Tibial artery (tissue), 4 donors: ENCODE measurements at regions not wholly inside any gene's neighbourhood (a gene's known extent, or its start where the extent isn't known, plus 50 kb on each side); places are given as distances from the start of the nearest gene placed in this dataset.
"Not testable (repeated sequence)": the region's sequence is repeated elsewhere in the genome, so short reads cannot be mapped to it uniquely, and the experiment has no call there.

Experiments
- DNase-seq, 2 donors: peaks; one replicate each; pipeline ENCODE4 v3.0.0-alpha.2; 2019
- H3K27ac ChIP-seq, 2 donors: fragments of 200-600 bp; sonication (generic) in 1 of 2; 1 replicate in 1 of 2; 2 replicates in 1 of 2; pipeline ENCODE4 v1.5.1; 2018 to 2019; ENCODE audit warnings: mild to moderate bottlenecking in 1 of 2
- H3K27me3 ChIP-seq, 2 donors: fragments of 200-600 bp; sonication (generic) in 1 of 2; one replicate each; pipeline versions ENCODE4 v1.5.1 to v1.6.0; 2016 to 2019
- H3K36me3 ChIP-seq, 3 donors: fragments of 200-600 bp; sonication (generic) in 2 of 3; one replicate each; pipeline ENCODE4 v1.5.1; 2016 to 2019; ENCODE audit warnings: mild to moderate bottlenecking in 2 of 3
- H3K4me1 ChIP-seq, 4 donors: fragments of 200-600 bp; sonication (generic) in 2 of 4; 1 replicate in 3 of 4; 2 replicates in 1 of 4; pipeline ENCODE4 v1.5.1; 2016 to 2019
- H3K4me3 ChIP-seq, 2 donors: fragments of 200-600 bp; sonication (generic) in 1 of 2; 1 replicate in 1 of 2; 2 replicates in 1 of 2; pipeline ENCODE4 v1.5.1; 2018 to 2019; ENCODE audit warnings: mild to moderate bottlenecking in 2 of 2
- H3K9me3 ChIP-seq, 3 donors: fragments of 200-600 bp; sonication (generic) in 1 of 3; one replicate each; pipeline ENCODE4 v1.5.1; 2016 to 2019
- intact Hi-C: fragments of 100-400 bp; cut with DNase I; formaldehyde crosslinking; loops from one replicate; pipeline ENCODE4 v1.15.0; 2023; ENCODE audit warnings: low total_unique reads
- TF ChIP-seq, protein P1 (sequence below), 2 experiments: fragments of 200-600 bp in 1 of 2; fragments of 450-650 bp in 1 of 2; IDR thresholded peaks; one replicate each; pipeline ENCODE4 v1.5.1; 2017 to 2019; ENCODE audit warnings: antibody characterized with exemption in 2 of 2, mild to moderate bottlenecking in 1 of 2, moderate library complexity in 1 of 2

DNA sequence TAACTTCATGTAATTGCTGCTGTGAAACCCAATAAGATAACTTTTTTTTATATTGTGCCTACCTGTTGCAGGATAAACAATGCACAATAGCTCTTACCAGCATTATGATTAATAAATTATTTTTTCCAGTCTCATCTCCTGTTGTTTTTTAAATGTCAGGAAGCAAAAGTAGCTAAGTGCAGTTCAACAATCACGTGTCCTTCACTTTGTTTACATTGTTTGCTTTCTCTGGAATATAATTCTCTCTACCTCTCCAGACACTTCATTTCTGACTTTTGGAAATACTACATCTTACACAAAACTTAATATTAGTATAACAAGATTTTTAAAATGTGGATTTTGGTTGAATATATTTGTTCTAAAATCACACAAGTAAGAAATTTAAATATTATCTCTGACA, 1359.4 kb downstream of the SLITRK1 start:
- Histone ChIP-seq H3K4me1 (no peaks in the 10 kb centered on the region), H3K9me3 (no peaks in the 10 kb centered on the region), H3K4me3 (no peak overlapping the region), H3K36me3 (no peaks in the 10 kb centered on the region), H3K27ac (no peak overlapping the region), H3K27me3 (no peaks in the 10 kb centered on the region)
- intact Hi-C loops, result no loop called here
- no peak for DNase-seq
- TF ChIP-seq, protein P1, sequence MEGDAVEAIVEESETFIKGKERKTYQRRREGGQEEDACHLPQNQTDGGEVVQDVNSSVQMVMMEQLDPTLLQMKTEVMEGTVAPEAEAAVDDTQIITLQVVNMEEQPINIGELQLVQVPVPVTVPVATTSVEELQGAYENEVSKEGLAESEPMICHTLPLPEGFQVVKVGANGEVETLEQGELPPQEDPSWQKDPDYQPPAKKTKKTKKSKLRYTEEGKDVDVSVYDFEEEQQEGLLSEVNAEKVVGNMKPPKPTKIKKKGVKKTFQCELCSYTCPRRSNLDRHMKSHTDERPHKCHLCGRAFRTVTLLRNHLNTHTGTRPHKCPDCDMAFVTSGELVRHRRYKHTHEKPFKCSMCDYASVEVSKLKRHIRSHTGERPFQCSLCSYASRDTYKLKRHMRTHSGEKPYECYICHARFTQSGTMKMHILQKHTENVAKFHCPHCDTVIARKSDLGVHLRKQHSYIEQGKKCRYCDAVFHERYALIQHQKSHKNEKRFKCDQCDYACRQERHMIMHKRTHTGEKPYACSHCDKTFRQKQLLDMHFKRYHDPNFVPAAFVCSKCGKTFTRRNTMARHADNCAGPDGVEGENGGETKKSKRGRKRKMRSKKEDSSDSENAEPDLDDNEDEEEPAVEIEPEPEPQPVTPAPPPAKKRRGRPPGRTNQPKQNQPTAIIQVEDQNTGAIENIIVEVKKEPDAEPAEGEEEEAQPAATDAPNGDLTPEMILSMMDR (IDR thresholded peaks at IDR 0.05), result no peak

DNA sequence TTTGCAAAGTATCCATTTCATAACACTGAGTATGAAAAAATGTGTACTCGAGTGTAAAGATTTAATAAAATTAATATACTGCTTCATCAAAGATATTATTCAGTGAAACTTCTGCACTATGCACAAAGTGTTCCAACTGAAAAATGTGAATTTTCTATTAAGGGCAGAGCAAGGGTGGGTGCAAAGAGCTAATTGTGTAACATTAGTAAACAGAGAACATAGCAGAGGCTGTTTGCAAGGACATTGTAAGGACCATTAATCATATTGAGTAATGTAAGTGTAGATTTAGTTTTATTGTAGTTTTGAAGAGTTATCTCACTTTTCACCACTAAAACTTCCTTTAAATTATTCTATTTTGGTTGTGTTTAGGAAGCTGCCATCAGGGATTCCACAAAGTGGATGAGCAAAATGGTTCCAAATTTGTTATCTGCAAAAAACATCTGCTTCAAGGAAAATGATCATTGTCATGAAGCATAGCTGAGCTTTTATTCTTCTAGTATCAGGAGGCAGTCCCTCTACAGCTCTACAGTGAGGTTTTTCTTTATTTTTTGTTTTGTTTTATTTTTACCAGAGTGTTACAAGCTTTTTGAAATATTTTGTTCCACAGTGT, 1375.4 kb downstream of the SLITRK1 start:
- H3K27me3 ChIP-seq, result no peaks in the 10 kb centered on the region
- no peak overlapping the region for H3K27ac ChIP-seq
- TF ChIP-seq, protein P1 (IDR thresholded peaks at IDR 0.05), result no peak
- no peaks in the 10 kb centered on the region for H3K9me3 ChIP-seq
- intact Hi-C loops, result no loop called here
- peaks cover 0 to 7% (median 0%) of the 10 kb centered on the region in 4 donors for H3K4me1 ChIP-seq
- H3K36me3 ChIP-seq, result no peaks in the 10 kb centered on the region
- DNase-seq, result no peak
- no peak overlapping the region for H3K4me3 ChIP-seq

DNA sequence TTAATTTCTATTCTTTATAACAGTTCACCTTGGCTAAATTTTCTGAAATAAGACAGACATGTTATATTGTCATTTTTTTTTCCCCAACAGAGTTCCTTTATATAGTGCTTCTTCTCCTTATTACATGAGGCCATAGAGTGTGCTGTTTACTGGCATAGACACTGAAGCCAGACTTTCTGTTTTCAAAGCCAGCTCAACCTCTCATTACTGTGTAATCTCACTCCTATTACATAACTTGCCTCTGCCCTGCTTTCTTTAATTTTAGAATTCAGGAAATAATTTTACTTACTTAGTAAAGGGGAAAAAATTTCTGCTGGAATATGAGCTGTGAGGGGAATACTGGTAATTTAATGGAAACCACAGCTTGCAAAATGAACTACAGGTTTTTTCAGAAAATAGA, 1380.4 kb downstream of the SLITRK1 start:
- peaks cover 0 to 8% (median 0%) of the 10 kb centered on the region in 4 donors for H3K4me1 ChIP-seq
- no peak overlapping the region for H3K27ac ChIP-seq
- TF ChIP-seq, protein P1 (IDR thresholded peaks at IDR 0.05), result no peak
- H3K9me3 ChIP-seq, result no peaks in the 10 kb centered on the region
- H3K36me3 ChIP-seq, result no peaks in the 10 kb centered on the region
- H3K4me3 ChIP-seq, result no peak overlapping the region
- intact Hi-C loops, result no loop called here
- no peaks in the 10 kb centered on the region for H3K27me3 ChIP-seq
- no peak for DNase-seq

DNA sequence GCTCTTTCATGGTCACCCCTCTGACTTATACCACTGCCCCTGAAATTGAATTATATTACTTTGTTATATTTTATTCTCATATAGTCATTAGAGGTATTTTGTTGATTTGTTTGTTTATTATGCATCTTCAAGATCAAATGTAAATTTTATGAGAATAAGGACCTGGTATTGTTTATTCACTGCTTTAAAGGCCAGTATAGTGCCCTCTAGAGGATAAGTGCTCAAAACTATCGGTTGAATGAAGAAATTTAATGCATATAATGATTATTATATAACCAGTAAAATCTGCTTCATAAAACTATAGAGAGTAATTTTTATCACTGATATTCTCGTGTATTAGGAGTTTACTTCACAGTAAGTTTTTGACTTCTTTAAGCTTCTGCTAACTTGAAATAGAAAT, 1401.9 kb downstream of the SLITRK1 start:
- Histone ChIP-seq H3K4me1 (no peaks in the 10 kb centered on the region), H3K27me3 (no peaks in the 10 kb centered on the region), H3K4me3 (no peak overlapping the region), H3K9me3 (no peaks in the 10 kb centered on the region), H3K36me3 (no peaks in the 10 kb centered on the region), H3K27ac (no peak overlapping the region)
- DNase-seq, result no peak
- TF ChIP-seq, protein P1 (IDR thresholded peaks at IDR 0.05), result no peak
- intact Hi-C loops, result no loop called here

DNA sequence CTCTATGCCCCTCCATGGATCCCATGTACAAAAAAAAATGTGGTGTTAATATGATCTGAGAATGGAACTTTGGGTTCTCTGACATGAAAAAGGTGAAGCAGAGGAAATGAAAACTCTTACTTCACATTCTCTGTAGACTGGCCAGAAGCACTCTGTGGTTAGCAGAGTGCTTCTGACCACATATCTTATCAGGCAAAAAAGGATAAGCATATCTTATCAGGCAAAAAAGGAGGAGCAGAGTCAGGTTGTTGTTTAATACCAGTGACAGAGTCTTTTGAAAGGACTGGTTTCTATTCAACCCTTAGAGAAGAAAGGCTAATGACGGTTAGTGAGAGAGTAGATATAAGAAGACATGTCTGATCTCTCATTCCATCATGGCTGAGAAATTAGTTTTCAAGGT, 1404.8 kb downstream of the SLITRK1 start:
- H3K36me3 ChIP-seq, result no peaks in the 10 kb centered on the region
- intact Hi-C loops, result no loop called here
- no peaks in the 10 kb centered on the region for H3K4me1 ChIP-seq
- no peak for DNase-seq
- H3K9me3 ChIP-seq, result no peaks in the 10 kb centered on the region
- no peak overlapping the region for H3K4me3 ChIP-seq
- no peak overlapping the region for H3K27ac ChIP-seq
- TF ChIP-seq, protein P1 (IDR thresholded peaks at IDR 0.05), result no peak
- H3K27me3 ChIP-seq, result no peaks in the 10 kb centered on the region

DNA sequence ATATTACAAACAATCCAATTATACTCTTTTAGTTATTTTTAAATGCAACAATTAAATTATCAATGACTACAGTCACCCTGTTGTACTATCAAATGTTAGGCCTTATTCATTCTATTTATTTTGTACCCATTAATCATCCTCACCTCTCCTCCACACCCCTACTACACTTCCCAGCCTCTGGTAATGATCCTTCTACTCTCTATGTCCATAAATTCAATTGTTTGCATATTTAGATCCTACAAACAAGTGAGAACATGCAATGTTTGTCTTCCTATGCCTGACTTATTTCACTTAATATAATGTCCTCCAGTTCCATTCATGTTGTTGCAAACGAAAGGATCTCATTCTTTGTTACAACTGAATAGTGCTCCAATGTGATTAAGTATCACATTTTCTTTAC, 1414.6 kb downstream of the SLITRK1 start:
- TF ChIP-seq, protein P1 (IDR thresholded peaks at IDR 0.05), result no peak
- no peaks in the 10 kb centered on the region for H3K4me1 ChIP-seq
- H3K4me3 ChIP-seq, result no peak overlapping the region
- no peak for DNase-seq
- H3K27ac ChIP-seq, result no peak overlapping the region
- intact Hi-C loops, result no loop called here
- H3K27me3 ChIP-seq, result no peaks in the 10 kb centered on the region
- H3K36me3 ChIP-seq, result no peaks in the 10 kb centered on the region
- H3K9me3 ChIP-seq, result no peaks in the 10 kb centered on the region

DNA sequence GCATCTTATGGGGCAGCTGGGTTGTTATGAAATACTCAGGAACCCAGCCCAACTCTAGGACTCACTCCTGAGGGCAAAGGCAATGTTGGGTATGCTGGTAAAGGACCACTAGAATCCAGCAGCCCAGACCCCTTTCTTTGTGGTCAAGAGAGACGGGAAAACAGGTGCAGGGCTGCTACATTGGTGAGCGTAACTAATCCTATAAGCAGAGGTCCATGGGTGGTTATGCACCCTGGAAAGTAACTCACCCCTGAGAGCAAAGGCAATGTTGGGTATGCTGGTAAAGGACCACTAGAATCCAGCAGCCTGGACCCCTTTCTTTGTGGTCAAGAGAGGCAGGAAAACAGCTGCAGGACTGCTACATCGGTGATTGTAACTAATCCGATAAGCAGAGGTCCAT, 1422.7 kb downstream of the SLITRK1 start:
- H3K4me3 ChIP-seq, intact Hi-C loops, H3K27ac ChIP-seq, H3K27me3 ChIP-seq, H3K36me3 ChIP-seq, H3K9me3 ChIP-seq, H3K4me1 ChIP-seq, DNase-seq: not testable (repeated sequence)
